ENCODE measurements at regions not wholly inside any gene's neighbourhood (a gene's known extent, or its start where the extent isn't known, plus 50 kb on each side); places are given as distances from the start of the nearest gene placed in this dataset.

GRCh38 chr5:15266229-15266628 is 233.8 kb upstream of the FBXL7 start:
- no peak for DNase-seq
- Mint-ChIP-seq H3K4me3 (no peak overlapping the region), H3K4me1 (no peaks in the 10 kb centered on the region), H3K36me3 (peaks cover 0 to 22% (median 3%) of the 10 kb centered on the region in 3 donors), H3K27me3 (no peaks in the 10 kb centered on the region), H3K9me3 (peaks cover 9 to 61% (median 24%) of the 10 kb centered on the region in 9 donors), H3K27ac (no peak overlapping the region)
- no peak for ATAC-seq
- POLR2A ChIA-PET: no interaction called here

- H3K36me3 Mint-ChIP-seq: peaks cover 0 to 18% (median 0%) of the 10 kb centered on the region in 3 donors
Measured at GRCh38 chr5:15263942-15264341, 236.0 kb upstream of the FBXL7 start.

GRCh38 chr5:15263406-15263805 is 236.6 kb upstream of the FBXL7 start:
- peaks cover 0 to 13% (median 0%) of the 10 kb centered on the region in 3 donors for H3K36me3 Mint-ChIP-seq
- POLR2A ChIA-PET: no interaction called here
- DNase-seq (no peak), ATAC-seq (no peak)
- no peaks in the 10 kb centered on the region for H3K4me1 Mint-ChIP-seq
- H3K9me3 Mint-ChIP-seq: peaks cover 2 to 41% (median 14%) of the 10 kb centered on the region in 9 donors
- H3K4me3 Mint-ChIP-seq: no peak overlapping the region
- H3K27me3 Mint-ChIP-seq: no peaks in the 10 kb centered on the region
- no peak overlapping the region for H3K27ac Mint-ChIP-seq

More at GRCh38 chr5:15263942-15264341, 236.0 kb upstream of the FBXL7 start:
- Mint-ChIP-seq H3K4me1 (no peaks in the 10 kb centered on the region), H3K4me3 (no peak overlapping the region), H3K27ac (no peak overlapping the region), H3K9me3 (peaks cover 8 to 47% (median 19%) of the 10 kb centered on the region in 9 donors), H3K27me3 (no peaks in the 10 kb centered on the region)
- no peak for DNase-seq
- ATAC-seq: no peak
- POLR2A ChIA-PET: no interaction called here

- ATAC-seq (no peak), DNase-seq (no peak)
- Mint-ChIP-seq H3K9me3 (peaks cover 0 to 25% (median 8%) of the 10 kb centered on the region in 9 donors), H3K36me3 (peaks cover 0 to 4% (median 0%) of the 10 kb centered on the region in 3 donors), H3K27me3 (no peaks in the 10 kb centered on the region), H3K4me3 (no peak overlapping the region), H3K27ac (no peak overlapping the region), H3K4me1 (no peaks in the 10 kb centered on the region)
- POLR2A ChIA-PET: no interaction called here
Measured at GRCh38 chr5:15261269-15261995, 238.5 kb upstream of the FBXL7 start.

GRCh38 chr5:15260356-15261268 is 239.4 kb upstream of the FBXL7 start:
- DNase-seq (no peak), ATAC-seq (no peak)
- POLR2A ChIA-PET: no interaction called here
- H3K27ac Mint-ChIP-seq: no peak overlapping the region
- H3K4me3 Mint-ChIP-seq: no peak overlapping the region
- peaks cover 0 to 4% (median 0%) of the 10 kb centered on the region in 3 donors for H3K36me3 Mint-ChIP-seq
- H3K9me3 Mint-ChIP-seq: peaks cover 0 to 17% (median 4%) of the 10 kb centered on the region in 9 donors
- no peaks in the 10 kb centered on the region for H3K27me3 Mint-ChIP-seq
- H3K4me1 Mint-ChIP-seq: no peaks in the 10 kb centered on the region

GRCh38 chr5:15256485-15256884 is 243.5 kb upstream of the FBXL7 start:
- Mint-ChIP-seq H3K36me3 (peaks cover 0 to 5% (median 1%) of the 10 kb centered on the region in 3 donors), H3K4me3 (no peak overlapping the region), H3K4me1 (no peaks in the 10 kb centered on the region), H3K27ac (no peak overlapping the region), H3K27me3 (no peaks in the 10 kb centered on the region), H3K9me3 (peaks cover 0 to 8% (median 5%) of the 10 kb centered on the region in 9 donors)
- no peak for DNase-seq
- no peak for ATAC-seq
- POLR2A ChIA-PET: no interaction called here

GRCh38 chr5:15255576-15255975 is 244.4 kb upstream of the FBXL7 start:
- Mint-ChIP-seq H3K27me3 (no peaks in the 10 kb centered on the region), H3K4me3 (no peak overlapping the region), H3K9me3 (peaks cover 0 to 10% (median 5%) of the 10 kb centered on the region in 9 donors), H3K36me3 (peaks cover 0 to 9% (median 2%) of the 10 kb centered on the region in 3 donors), H3K4me1 (no peaks in the 10 kb centered on the region), H3K27ac (no peak overlapping the region)
- POLR2A ChIA-PET: no interaction called here
- DNase-seq: no peak
- ATAC-seq: no peak

GRCh38 chr5:15254607-15255006 is 245.4 kb upstream of the FBXL7 start:
- no peak overlapping the region for H3K4me3 Mint-ChIP-seq
- peaks cover 0 to 9% (median 2%) of the 10 kb centered on the region in 3 donors for H3K36me3 Mint-ChIP-seq
- H3K4me1 Mint-ChIP-seq: no peaks in the 10 kb centered on the region
- no peak for ATAC-seq
- POLR2A ChIA-PET: no interaction called here
- H3K27me3 Mint-ChIP-seq: no peaks in the 10 kb centered on the region
- H3K27ac Mint-ChIP-seq: no peak overlapping the region
- peaks cover 0 to 10% (median 5%) of the 10 kb centered on the region in 9 donors for H3K9me3 Mint-ChIP-seq
- DNase-seq: no peak

- Mint-ChIP-seq H3K9me3 (peaks cover 4 to 19% (median 9%) of the 10 kb centered on the region in 9 donors), H3K27me3 (no peaks in the 10 kb centered on the region)
Measured at GRCh38 chr5:15252331-15252730, 247.6 kb upstream of the FBXL7 start.

GRCh38 chr5:15249152-15249551 is 250.8 kb upstream of the FBXL7 start:
- POLR2A ChIA-PET: no interaction called here
- H3K9me3 Mint-ChIP-seq: peaks cover 17 to 46% (median 21%) of the 10 kb centered on the region in 9 donors
- H3K27ac Mint-ChIP-seq: no peak overlapping the region
- H3K27me3 Mint-ChIP-seq: no peaks in the 10 kb centered on the region
- H3K4me3 Mint-ChIP-seq: no peak overlapping the region
- no peak for ATAC-seq
- H3K4me1 Mint-ChIP-seq: no peaks in the 10 kb centered on the region
- no peak for DNase-seq
- peaks cover 0 to 23% (median 2%) of the 10 kb centered on the region in 3 donors for H3K36me3 Mint-ChIP-seq

More at GRCh38 chr5:15252331-15252730, 247.6 kb upstream of the FBXL7 start:
- POLR2A ChIA-PET: no interaction called here
- Mint-ChIP-seq H3K4me1 (no peaks in the 10 kb centered on the region), H3K4me3 (no peak overlapping the region), H3K36me3 (peaks cover 0 to 9% (median 2%) of the 10 kb centered on the region in 3 donors), H3K27ac (no peak overlapping the region)
- ATAC-seq (no peak), DNase-seq (no peak)

- peaks cover 0 to 26% (median 2%) of the 10 kb centered on the region in 3 donors for H3K36me3 Mint-ChIP-seq
- H3K9me3 Mint-ChIP-seq: peaks cover 20 to 51% (median 24%) of the 10 kb centered on the region in 9 donors
- no peak overlapping the region for H3K27ac Mint-ChIP-seq
- no peaks in the 10 kb centered on the region for H3K27me3 Mint-ChIP-seq
- H3K4me3 Mint-ChIP-seq: no peak overlapping the region
- POLR2A ChIA-PET: no interaction called here
- ATAC-seq (no peak), DNase-seq (no peak)
- H3K4me1 Mint-ChIP-seq: no peaks in the 10 kb centered on the region
Measured at GRCh38 chr5:15248731-15249130, 251.2 kb upstream of the FBXL7 start.

- DNase-seq: no peak
- POLR2A ChIA-PET: no interaction called here
- no peak overlapping the region for H3K27ac Mint-ChIP-seq
- H3K27me3 Mint-ChIP-seq: no peaks in the 10 kb centered on the region
- no peak overlapping the region for H3K4me3 Mint-ChIP-seq
- H3K36me3 Mint-ChIP-seq: peaks cover 0 to 16% (median 0%) of the 10 kb centered on the region in 3 donors
- no peaks in the 10 kb centered on the region for H3K4me1 Mint-ChIP-seq
- ATAC-seq: no peak
- H3K9me3 Mint-ChIP-seq: peaks cover 19 to 74% (median 27%) of the 10 kb centered on the region in 9 donors
Measured at GRCh38 chr5:15245913-15246312, 254.1 kb upstream of the FBXL7 start.

Measured in naive thymus-derived CD8-positive, alpha-beta T cell (primary cell).